ENCODE measurements at regions not wholly inside any gene's neighbourhood (a gene's known extent, or its start where the extent isn't known, plus 50 kb on each side); places are given as distances from the start of the nearest gene placed in this dataset.

- ChIA-PET POLR2A (no interaction called here), RAD21 (ENCODE audit: low non-redundant PET in 1 of 2, low total read pairs in 2 of 2, uncharacterized antibody in 2 of 2, unreplicated experiment in 2 of 2) (no interaction called here), CTCF (no interaction called here)
- H3K79me2 ChIP-seq (ENCODE audit: insufficient read depth, low read length), result no peaks in the 10 kb centered on the region
- no peak overlapping the region for H3K4me2 ChIP-seq (ENCODE audit: low read length)
- no peaks in the 10 kb centered on the region for H4K20me1 ChIP-seq (ENCODE audit: insufficient read depth)
- no peaks in the 10 kb centered on the region for H3K9me2 ChIP-seq (ENCODE audit: insufficient read depth)
- H3K4me1 ChIP-seq (ENCODE audit: control insufficient read depth in 1 of 2, insufficient read depth in 2 of 2, low read length in 2 of 2), result no peaks in the 10 kb centered on the region
- H3K9ac ChIP-seq (ENCODE audit: low read length), result no peak overlapping the region
- no TSS peak for BruUV-seq (replicated peaks)
- H3K36me3 ChIP-seq (ENCODE audit: control insufficient read depth in 1 of 2, insufficient read depth in 2 of 2, low read length in 2 of 2), result no peaks in the 10 kb centered on the region
- no peak overlapping the region for H3K4me3 ChIP-seq (replicated peaks in 1 of 2; ENCODE audit: low read depth in 1 of 2, low read length in 2 of 2)
- no peak for TF ChIP-seq ZNF274 (IDR thresholded peaks at IDR 0.05; ENCODE audit: low read depth, low read length)
- TF ChIP-seq ZBTB33 (IDR thresholded peaks at IDR 0.05; ENCODE audit: extremely low read depth, insufficient replicate concordance, low read length), result no peak
- TF ChIP-seq YY1 (IDR thresholded peaks at IDR 0.05; ENCODE audit: extremely low read depth, insufficient replicate concordance, low read depth, low read length), result no peak
- no peak for TF ChIP-seq ZFX (IDR thresholded peaks at IDR 0.05)
- no peak for TF ChIP-seq POLR2AphosphoS5 (IDR thresholded peaks at IDR 0.05; ENCODE audit: low read depth, low read length)
- TF ChIP-seq EZH2phosphoT487 (IDR thresholded peaks at IDR 0.05; ENCODE audit: borderline replicate concordance), result no peak
- TF ChIP-seq CBX3 (IDR thresholded peaks at IDR 0.05; ENCODE audit: low read depth), result no peak
- TF ChIP-seq, protein P1, sequence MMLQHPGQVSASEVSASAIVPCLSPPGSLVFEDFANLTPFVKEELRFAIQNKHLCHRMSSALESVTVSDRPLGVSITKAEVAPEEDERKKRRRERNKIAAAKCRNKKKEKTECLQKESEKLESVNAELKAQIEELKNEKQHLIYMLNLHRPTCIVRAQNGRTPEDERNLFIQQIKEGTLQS (IDR thresholded peaks at IDR 0.05), result no peak
- TF ChIP-seq, protein P2, sequence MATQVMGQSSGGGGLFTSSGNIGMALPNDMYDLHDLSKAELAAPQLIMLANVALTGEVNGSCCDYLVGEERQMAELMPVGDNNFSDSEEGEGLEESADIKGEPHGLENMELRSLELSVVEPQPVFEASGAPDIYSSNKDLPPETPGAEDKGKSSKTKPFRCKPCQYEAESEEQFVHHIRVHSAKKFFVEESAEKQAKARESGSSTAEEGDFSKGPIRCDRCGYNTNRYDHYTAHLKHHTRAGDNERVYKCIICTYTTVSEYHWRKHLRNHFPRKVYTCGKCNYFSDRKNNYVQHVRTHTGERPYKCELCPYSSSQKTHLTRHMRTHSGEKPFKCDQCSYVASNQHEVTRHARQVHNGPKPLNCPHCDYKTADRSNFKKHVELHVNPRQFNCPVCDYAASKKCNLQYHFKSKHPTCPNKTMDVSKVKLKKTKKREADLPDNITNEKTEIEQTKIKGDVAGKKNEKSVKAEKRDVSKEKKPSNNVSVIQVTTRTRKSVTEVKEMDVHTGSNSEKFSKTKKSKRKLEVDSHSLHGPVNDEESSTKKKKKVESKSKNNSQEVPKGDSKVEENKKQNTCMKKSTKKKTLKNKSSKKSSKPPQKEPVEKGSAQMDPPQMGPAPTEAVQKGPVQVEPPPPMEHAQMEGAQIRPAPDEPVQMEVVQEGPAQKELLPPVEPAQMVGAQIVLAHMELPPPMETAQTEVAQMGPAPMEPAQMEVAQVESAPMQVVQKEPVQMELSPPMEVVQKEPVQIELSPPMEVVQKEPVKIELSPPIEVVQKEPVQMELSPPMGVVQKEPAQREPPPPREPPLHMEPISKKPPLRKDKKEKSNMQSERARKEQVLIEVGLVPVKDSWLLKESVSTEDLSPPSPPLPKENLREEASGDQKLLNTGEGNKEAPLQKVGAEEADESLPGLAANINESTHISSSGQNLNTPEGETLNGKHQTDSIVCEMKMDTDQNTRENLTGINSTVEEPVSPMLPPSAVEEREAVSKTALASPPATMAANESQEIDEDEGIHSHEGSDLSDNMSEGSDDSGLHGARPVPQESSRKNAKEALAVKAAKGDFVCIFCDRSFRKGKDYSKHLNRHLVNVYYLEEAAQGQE (IDR thresholded peaks at IDR 0.05; ENCODE audit: low read depth), result no peak
- no peak for TF ChIP-seq RAD21 (IDR thresholded peaks at IDR 0.05; ENCODE audit: low read depth)
- DNase-seq (ENCODE audit: low read depth, low spot score), result no peak
- no peak for ATAC-seq
- peaks cover 11 to 40% of the 10 kb centered on the region in 2 experiments; a peak in 2 of 4 replicates for H3K9me3 ChIP-seq (ENCODE audit: control insufficient read depth in 1 of 2, insufficient read depth in 1 of 2, low read depth in 1 of 2, low read length in 2 of 2)
- no peak overlapping the region for H3K27ac ChIP-seq (ENCODE audit: low read depth, low read length)
- H2AFZ ChIP-seq (ENCODE audit: low read depth, low read length, poor library complexity, severe bottlenecking), result no peak overlapping the region
- H3K27me3 ChIP-seq (ENCODE audit: insufficient read depth, low read length), result no peaks in the 10 kb centered on the region
- intact Hi-C loops (cut with micrococcal nuclease), result no loop called here
These were observed 122.6 kb upstream of the IRX2 start for GRCh38 chr5:2874099-2874498.
